DND-41 (cell line): ENCODE measurements at regions not wholly inside any gene's neighbourhood (a gene's known extent, or its start where the extent isn't known, plus 50 kb on each side); places are given as distances from the start of the nearest gene placed in this dataset.

ENCODE experiments used
- EZH2 ChIP-seq: IDR thresholded peaks from 3 replicates; pipeline ENCODE4 v1.6.1; 2012; ENCODE audit warnings: borderline replicate concordance, low read depth, mild to moderate bottlenecking, moderate library complexity, low read length, inconsistent platforms; ENCODE audit not compliant: severe bottlenecking
- TF ChIP-seq, protein P1 (sequence below): IDR thresholded peaks from 2 replicates; pipeline ENCODE4 v1.5.1; 2012; ENCODE audit warnings: borderline replicate concordance, low read length, moderate library complexity, mild to moderate bottlenecking; ENCODE audit not compliant: poor library complexity, severe bottlenecking; ENCODE audit errors: extremely low read depth

DNA sequence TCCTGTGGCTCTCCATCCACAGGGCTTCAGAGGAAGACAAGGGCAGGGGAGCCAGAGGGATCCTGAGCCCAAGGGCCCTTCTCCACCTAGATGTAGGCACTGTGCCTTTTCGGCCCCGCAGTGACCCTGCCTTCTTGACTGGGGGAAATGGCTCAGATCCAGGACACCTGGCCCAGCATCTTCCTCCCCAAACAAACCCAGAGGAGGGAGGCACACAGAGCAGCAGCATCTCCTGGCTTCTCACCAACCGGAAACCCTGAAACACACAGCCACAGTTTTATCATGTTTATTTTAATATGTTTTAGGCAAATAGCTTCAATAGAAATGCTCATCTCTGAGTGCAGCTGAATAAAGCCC, 84.5 kb upstream of the LRFN2 start:
- TF ChIP-seq, protein P1, sequence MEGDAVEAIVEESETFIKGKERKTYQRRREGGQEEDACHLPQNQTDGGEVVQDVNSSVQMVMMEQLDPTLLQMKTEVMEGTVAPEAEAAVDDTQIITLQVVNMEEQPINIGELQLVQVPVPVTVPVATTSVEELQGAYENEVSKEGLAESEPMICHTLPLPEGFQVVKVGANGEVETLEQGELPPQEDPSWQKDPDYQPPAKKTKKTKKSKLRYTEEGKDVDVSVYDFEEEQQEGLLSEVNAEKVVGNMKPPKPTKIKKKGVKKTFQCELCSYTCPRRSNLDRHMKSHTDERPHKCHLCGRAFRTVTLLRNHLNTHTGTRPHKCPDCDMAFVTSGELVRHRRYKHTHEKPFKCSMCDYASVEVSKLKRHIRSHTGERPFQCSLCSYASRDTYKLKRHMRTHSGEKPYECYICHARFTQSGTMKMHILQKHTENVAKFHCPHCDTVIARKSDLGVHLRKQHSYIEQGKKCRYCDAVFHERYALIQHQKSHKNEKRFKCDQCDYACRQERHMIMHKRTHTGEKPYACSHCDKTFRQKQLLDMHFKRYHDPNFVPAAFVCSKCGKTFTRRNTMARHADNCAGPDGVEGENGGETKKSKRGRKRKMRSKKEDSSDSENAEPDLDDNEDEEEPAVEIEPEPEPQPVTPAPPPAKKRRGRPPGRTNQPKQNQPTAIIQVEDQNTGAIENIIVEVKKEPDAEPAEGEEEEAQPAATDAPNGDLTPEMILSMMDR, result no peak
- no peak for TF ChIP-seq EZH2
